Adrenal gland (tissue), 5 donors: ENCODE measurements at regions not wholly inside any gene's neighbourhood (a gene's known extent, or its start where the extent isn't known, plus 50 kb on each side); places are given as distances from the start of the nearest gene placed in this dataset.

Experiments
- CTCF ChIP-seq, 6 experiments: fragments of 450-650 bp in 4 of 6; fragments of 200-600 bp in 2 of 6; sonication (generic) in 1 of 6; IDR thresholded peaks; 1 replicate in 5 of 6; 2 replicates in 1 of 6; pipeline versions ENCODE4 v1.5.1 to v1.8.0; 2016 to 2021; ENCODE audit warnings: antibody characterized with exemption in 6 of 6, mild to moderate bottlenecking in 2 of 6, moderate library complexity in 1 of 6
- POLR2A ChIP-seq, 2 donors: fragments of 450-650 bp; IDR thresholded peaks; one replicate each; pipeline ENCODE4 v1.6.1; 2017; ENCODE audit warnings: antibody characterized with exemption in 2 of 2, mild to moderate bottlenecking in 2 of 2, moderate library complexity in 1 of 2
- donor health status: DM: no; HTN: no; CAD: no.

- TF ChIP-seq POLR2A (IDR thresholded peaks at IDR 0.05), result no peak
- TF ChIP-seq CTCF (IDR thresholded peaks at IDR 0.05), result no peak
Observed at GRCh38 chr10:8275911-8276310, 221.4 kb downstream of the GATA3 start.
